Embryonic facial prominence (tissue), 1 donor: ENCODE measurements at regions not wholly inside any gene's neighbourhood (a gene's known extent, or its start where the extent isn't known, plus 50 kb on each side); places are given as distances from the start of the nearest gene placed in this dataset.
"Not testable (repeated sequence)": the region's sequence is repeated elsewhere in the genome, so short reads cannot be mapped to it uniquely, and the experiment has no call there.

Experiments
- DNase-seq: peaks from one replicate; pipeline ENCODE4 v3.0.0-alpha.2; 2016; ENCODE audit errors: extremely low spot score

DNA sequence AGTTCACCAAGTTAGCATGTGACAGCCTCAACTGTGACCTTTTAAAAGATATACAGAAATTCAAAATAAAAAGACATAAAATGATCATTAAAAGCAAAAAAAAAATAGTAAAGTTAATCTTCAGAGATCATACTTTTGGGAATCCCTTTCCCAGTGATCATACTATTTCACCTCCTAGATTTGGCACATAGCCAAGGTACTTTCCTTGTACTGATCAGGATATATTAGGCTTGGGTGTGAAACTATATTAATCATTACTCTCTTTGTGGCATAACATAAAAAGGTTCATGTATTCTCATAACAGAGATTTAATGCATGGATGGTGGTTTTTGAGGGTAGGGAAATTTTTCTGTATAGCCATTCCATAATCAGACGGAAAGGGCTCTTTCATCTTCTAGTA lies 109.6 kb upstream of the ZWINT start:
- DNase-seq = no peak

DNA sequence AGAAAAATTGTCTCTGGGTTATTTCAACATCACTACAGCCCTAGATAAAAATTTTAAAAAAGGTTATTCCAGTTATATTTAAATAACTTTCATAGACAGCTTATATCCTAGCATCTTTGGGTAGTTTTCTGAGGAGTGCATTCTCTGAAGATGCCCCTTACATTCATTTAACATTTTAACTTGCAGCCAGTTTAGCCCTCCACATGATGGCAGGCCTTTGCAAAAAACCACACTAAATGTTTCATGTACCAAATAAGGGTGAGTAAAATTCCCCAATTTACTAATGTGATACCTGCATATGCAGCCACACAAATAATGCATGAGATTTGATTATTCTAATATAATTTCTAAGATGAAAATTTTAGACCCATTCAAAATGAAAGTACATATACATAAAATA lies 108.4 kb upstream of the ZWINT start:
- DNase-seq = no peak

DNA sequence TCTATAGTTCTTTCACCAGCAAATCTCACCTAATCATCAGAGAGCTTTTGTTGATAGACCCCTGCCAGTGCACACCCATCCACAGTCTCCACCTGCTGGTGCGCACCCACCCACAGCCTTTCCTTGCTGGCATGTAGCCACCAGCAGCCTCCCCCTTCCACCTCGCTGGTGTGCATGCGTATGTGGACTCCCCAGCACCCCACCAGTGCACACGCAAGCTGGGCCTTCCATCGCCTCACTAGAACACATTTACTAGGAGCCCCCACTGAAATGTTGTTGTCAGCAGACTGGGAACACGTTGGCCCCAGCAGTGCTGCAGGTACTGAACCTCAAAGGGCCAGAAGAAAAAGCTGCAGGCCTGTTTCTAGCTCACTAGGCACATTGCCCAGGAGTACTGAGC lies 104.9 kb upstream of the ZWINT start:
- no peak for DNase-seq

DNA sequence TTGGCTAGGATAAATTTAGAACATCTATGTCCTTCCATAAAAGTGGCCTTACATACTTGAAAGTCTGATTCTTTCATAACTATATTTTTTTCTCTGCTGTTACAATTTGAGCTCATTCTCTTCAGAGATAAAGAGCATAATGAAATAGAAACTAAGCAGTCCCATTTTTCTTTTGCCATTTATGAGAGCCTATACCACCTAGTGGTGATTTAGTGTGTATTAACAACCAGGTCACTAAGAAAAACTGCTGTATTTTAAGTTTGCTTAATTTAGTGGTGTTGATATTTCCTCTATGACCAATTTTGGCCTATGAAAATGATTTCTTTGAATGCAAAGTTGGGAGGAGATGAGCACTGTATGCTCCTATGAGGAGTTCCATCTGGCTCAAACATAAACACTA lies 88.7 kb upstream of the ZWINT start:
- no peak for DNase-seq

DNA sequence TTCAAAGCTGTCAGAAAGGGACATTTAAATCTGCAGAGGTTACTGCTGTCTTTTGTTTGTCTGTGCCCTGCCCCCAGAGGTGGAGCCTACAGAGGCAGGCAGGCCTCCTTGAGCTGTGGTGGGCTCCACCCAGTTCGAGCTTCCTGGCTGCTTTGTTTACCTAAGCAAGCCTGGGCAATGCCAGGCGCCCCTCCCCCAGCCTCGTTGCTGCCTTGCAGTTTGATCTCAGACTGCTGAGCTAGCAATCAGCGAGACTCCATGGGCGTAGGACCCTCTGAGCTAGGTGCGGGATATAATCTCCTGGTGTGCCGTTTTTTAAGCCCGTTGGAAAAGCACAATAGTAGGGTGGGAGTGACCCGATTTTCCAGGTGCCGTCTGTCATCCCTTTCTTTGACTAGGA lies 86.6 kb upstream of the ZWINT start:
- not testable (repeated sequence) for DNase-seq

DNA sequence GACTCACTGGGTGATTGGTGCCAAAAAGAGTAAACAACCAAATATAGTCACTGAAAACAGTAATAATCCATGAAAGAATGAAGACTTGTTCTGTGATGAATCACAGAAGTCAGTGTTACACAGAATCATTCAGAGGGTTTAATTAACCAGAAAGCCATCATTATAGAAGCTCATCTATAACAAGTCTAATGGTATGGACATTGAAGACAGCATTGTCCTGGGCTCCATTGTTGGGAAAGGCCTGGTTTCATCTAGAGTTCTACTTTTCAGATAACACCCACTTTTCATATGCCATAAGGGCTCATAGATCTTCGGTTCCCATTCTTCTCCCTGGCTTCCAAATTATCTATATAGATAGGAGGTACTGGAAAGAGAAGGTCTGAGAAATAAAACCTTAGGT lies 80.3 kb upstream of the ZWINT start:
- not testable (repeated sequence) for DNase-seq
